Activated naive CD4-positive, alpha-beta T cell treated with anti-CD3 and anti-CD28 coated beads, Interleukin-2, amount 50 U/mL, for 16 hours (primary cell): ENCODE measurements at regions not wholly inside any gene's neighbourhood (a gene's known extent, or its start where the extent isn't known, plus 50 kb on each side); places are given as distances from the start of the nearest gene placed in this dataset.
A peak's percentile ranks its signal among the peaks of the same experiment; 100 is the strongest.

Experiments used
- DNase-seq: peaks from one replicate; pipeline ENCODE4 v3.0.0-alpha.2; 2020

DNA sequence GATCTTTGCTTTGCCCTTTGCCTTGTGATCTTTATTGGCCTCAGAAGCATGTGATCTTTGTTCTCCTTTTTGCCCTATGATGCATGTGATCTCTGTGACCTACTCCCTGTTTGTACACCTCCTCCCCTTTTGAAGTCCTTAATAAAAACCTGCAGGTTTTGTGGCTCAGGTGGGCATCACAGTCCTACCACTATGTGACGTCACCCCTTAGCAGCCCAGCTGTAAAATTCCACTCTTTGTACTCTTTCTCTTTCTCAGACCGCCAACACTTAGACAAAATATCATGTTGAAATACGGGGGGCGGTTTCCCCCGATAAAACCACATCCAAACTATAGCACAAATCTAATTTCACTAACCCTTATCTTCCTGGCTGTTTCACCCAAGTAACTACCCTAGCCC, 76.7 kb upstream of the RAPGEF4 start:
- DNase-seq = no peak

DNA sequence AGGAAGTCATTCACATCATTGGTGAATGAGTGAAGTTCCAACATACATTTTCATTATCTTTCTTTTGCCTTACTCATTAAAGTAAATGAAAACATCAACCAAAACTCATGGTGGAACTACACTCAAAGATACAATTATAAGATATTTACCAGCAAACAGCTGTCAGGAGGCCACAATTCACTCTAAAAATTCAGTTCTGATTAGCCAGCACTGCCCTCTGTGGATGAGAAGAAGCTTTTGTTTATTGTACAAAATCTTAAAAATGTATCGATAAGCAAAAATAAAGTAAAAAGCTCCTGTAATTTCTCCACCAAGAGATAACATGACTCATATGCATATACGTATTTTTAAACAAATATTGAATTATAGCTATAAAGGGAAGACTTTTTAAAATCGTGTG, 73.5 kb upstream of the RAPGEF4 start:
- no peak for DNase-seq

DNA sequence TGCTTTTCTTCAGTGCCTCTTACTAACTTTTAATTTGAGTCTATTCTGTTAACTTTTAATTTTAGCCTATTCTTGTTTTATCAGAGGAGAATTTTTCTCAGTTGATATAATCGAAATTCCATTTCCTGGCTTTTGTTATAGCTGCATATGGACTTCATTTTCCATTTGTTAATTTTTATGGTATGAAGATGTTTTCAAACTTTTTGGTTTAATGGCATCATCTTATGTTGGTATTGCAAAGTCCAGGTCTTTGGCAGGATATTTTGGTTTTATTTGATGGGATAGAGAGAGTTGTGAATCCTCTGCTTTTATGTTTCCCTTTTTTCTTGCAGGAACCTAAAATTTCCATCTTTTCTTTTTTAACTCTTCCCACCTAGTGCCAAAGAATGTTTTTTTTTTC, 70.9 kb upstream of the RAPGEF4 start:
- no peak for DNase-seq

DNA sequence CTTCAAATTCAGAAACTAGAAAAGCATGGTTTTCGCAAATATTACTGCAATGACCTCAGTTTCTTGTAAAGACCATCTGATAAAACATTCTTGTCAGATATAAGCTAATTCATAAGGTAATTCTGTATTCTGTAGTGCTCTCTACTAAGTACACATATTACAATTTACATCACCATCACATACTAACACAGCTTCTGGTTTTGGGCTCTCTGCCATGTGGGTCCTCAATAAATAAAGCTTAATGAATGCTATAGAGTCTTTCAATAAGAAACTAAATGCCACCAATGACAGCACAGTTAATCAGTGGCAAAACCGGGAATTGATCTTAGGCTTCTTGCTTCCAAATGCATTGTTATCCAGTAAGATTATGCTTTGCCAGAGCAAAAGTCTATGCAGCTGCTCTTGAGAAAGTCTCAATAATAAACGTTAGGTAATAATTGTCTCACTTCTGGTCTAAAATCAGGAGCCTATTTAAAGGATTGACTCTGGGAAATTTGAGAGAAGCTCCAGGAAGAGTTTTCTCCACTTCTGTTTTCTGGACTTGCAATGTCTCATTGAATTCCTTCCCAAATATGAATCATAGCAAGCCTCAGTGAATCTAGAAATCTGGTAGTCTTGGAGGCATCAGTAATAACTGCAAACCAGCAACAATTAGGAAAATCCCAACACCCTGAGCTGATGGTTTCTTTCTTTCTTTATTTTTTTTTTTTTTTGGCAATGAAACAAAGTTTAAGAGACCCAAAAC, 67.9 kb upstream of the RAPGEF4 start:
- DNase-seq = no peak

DNA sequence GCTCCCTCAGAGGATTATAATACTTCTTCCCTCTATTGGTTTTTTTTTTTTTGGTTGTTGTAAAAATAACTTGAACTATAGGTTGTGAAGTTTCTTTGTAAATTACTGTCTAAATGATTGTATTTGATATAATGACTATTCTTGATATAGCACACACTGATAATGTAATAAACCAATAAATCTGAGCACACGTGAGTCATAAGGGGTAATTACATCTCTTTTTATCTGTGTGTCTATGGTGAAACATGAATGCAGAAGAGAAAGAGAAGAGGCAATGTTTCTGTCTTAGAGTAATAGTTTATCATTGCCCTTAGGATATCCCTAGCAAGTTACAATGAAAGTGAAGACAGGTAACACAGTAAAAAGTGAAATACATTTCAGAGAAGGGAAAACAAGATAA, 64.1 kb upstream of the RAPGEF4 start:
- no peak for DNase-seq

DNA sequence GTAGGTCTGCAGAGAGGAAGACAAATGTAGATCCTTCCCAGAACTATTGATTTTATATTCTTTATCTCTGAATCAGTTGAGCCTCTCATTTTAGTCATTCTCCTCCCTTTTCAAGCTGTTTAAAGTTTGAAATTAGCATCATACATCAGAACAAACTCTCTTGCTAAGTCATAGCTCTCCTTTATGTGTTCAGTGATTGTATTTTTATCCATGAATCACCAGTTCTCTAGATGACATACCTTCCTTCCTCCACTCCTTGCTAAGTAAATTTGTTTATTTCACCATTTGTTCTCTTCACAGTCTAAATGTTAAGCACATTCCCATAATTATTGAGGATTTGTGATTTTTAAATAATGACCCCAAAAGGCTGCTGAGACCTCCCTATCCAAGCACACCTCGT, 63.5 kb upstream of the RAPGEF4 start:
- no peak for DNase-seq

DNA sequence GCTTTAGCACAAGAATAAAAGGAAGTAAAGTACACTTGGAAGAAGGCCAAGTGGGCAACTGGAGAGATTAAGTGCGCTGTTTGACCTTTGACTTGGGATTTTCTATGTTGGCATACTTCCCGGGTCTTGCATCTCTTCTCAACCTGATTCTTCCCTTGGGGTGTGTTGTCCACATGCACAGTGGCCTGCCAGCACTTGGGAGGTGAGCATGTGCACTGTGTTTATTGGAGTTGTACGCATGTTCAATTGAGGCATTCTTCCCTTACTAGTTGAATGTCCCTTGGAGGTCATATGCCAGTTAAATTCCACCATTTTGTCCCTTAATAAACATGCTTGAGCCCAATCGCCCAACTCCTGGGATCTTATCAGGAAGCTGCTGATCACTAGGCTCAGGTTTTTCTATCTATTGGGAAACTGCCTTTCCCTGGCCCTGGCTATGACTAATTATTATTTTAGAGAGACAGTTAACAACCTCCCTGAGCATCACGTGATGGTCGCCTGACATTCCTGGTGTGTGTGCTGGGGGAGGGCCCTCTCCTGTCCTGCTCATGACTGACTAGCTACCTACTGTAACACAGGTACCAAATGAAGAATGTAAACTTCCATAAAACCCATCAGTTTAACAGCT, 62.5 kb upstream of the RAPGEF4 start:
- DNase-seq = no peak

DNA sequence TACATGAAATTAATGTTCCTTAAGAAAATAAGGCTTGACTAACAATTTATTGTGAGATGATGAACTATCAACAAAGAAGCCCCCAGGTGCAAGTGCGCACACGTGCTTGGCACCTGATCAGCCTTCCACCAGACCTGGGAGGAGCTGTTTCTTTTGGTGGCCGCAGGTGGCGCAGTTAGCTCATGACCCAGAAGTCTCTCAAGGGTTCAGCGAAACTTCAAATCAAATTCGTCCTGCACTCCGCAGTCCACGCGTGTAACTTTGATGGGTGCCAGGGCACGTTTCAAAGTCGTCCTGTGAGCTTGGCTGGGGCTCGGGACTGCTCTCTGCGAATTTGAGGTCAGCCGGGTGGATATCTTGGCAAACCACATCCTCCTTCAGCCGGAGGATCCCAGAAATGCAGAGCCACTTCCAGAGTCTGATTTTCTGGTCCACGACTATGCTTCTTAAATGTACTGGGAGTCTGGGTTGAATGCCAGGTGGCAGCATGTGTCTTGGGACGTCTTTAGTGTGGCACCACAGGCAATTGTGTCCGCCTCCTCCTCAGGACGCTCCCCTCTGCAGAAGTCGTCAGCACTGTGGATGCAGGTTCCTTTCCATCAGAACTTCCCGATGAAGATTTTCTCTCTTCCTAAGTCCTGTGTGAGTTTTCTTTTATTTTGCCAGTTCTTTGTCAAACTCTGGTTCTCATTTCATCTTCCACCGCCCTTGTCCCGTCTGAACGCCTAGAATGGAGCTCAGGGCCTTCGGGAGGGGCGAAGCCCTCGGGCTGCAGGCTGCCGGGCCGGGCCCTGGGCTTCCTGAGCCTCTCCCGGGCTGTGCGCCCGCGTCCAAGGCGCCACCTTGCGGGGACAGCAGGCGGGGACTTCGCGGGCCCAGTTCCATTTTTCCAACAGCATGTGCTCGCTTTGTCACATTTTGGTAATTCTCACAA, 61.3 kb upstream of the RAPGEF4 start:
- peak; percentile 53 for DNase-seq

DNA sequence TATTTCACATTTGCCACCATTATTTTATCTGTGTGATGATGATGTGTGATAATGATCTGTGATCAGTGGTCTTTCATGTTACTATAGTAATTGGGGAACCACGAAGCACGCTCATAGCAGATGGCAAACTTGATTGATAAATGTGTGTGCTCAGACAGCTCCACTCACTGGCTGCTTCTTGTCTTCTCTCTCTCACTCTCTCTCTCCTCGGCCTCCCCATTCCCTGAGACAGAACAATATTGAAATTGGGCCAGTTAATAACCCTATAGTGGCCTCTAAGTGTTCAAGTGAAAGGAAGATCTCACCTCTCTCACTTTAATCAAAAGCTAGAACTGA, 60.7 kb upstream of the RAPGEF4 start:
- DNase-seq = no peak

DNA sequence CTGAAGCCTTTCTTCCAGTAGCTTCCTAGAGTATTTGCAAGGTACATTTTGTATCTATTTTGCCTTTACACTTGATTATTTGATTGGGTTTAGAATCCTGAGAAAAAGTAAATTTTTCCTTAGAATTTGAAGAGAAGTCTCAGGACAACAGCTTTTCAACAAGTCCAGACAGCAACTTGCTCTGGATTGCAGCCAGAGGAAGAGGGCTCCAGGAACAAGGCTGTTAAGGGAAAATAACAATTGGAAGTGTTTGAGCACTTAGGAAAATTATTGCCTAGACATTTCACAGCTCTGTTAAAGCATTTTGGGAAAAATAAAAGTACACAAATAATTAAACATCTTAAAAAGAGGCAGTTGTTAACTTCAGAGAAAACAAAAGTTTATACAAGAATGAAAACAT, 58.3 kb upstream of the RAPGEF4 start:
- DNase-seq = no peak

DNA sequence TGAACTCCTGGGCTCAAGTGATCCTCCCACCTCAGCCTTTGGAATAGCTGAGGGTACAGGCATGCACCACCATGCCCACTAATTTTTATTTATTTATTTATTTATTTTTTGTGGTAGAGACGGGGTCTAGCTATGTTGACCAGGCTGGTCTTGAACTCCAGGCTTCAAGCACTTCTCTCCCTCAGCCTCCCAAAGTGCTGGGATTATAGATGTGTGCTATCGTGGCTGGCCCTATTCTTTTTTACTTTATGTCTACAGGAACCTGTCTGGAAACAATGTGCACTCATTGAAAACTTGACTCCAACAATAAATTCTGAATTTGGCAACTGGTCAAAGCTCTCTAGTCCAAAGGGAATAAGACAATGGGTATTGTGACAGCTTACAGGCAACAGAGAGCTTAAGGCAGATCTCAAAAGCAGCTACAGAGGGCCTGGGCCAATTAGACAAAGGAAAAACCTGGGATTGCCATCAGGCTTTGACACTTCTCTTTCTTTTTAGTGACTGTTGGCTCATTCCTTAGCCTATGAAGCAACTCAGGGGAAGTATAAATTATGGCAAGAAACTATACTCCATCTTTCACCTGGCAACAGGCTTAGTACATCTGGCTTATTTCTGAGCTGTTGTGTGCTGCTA, 55.1 kb upstream of the RAPGEF4 start:
- no peak for DNase-seq

DNA sequence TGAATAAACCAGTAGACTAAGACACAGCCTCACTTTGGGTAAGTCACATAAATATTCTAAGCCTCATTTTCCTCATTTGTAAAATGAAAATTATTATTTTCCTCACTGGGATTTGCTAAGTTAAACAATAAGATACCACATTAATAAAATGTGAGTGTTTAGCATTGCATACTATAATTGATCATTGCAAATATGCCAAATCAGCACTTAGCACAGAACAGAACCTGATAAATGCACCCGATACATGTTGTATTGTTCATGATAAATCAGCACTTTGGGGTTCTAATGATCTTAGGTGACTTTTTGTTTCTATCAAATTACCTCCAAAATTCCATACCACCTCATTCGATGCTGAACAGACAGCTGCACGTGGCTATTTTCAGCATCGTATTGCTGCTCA, 50.2 kb upstream of the RAPGEF4 start:
- DNase-seq = no peak
